ENCODE measurements at regions not wholly inside any gene's neighbourhood (a gene's known extent, or its start where the extent isn't known, plus 50 kb on each side); places are given as distances from the start of the nearest gene placed in this dataset.
"Not testable (repeated sequence)": the region's sequence is repeated elsewhere in the genome, so short reads cannot be mapped to it uniquely, and the experiment has no call there.

GRCh38 chr20:30513050-30513628, 744.3 kb upstream of the DEFB115 start:
- H3K4me3 ChIP-seq (ENCODE audit: insufficient read depth, low read depth, low read length): no peak overlapping the region
- no peaks in the 10 kb centered on the region for H4K20me1 ChIP-seq (ENCODE audit: insufficient read depth, low read length)
- no peak overlapping the region for H2AK9ac ChIP-seq (replicated peaks; ENCODE audit: low read depth, low read length, poor library complexity)
- H3K27ac ChIP-seq (ENCODE audit: insufficient read depth, low read length): no peak overlapping the region
- H4K8ac ChIP-seq (ENCODE audit: low read depth in 2 of 2, low read length in 2 of 2): no peak overlapping the region
- DNase-seq: no peak
- no TSS peak for BruUV-seq (replicated peaks)
- no peak overlapping the region for H3K56ac ChIP-seq (ENCODE audit: extremely low read depth, insufficient read depth, low read length)
- H3K18ac ChIP-seq (ENCODE audit: low read depth, low read length): no peak overlapping the region
- ChIA-PET CTCF (no interaction called here), POLR2A (ENCODE audit: unreplicated experiment) (no interaction called here)
- dilution Hi-C loops (cut with HindIII; ENCODE audit: low sequenced_read_pairs, unreplicated experiment) (no loop called here), intact Hi-C loops (cut with micrococcal nuclease) (no loop called here), in situ Hi-C loops (cut with MboI; ENCODE audit: low sequenced_read_pairs) (no loop called here)
- no peaks in the 10 kb centered on the region for H3K79me1 ChIP-seq (ENCODE audit: low read depth in 1 of 2, low read length in 2 of 2)
- TF ChIP-seq CEBPB (IDR thresholded peaks at IDR 0.05; ENCODE audit: low read depth, low read length) (no peak), RAD21 (IDR thresholded peaks at IDR 0.05; ENCODE audit: low read length) (no peak), MAZ (IDR thresholded peaks at IDR 0.05; ENCODE audit: borderline replicate concordance, low read depth, low read length) (no peak), POLR2A (IDR thresholded peaks at IDR 0.05; ENCODE audit: low read depth, low read length) (no peak), SMC3 (IDR thresholded peaks at IDR 0.05; ENCODE audit: low read depth, low read length) (no peak), RCOR1 (IDR thresholded peaks at IDR 0.05; ENCODE audit: insufficient replicate concordance, low read length) (no peak)
- no peaks in the 10 kb centered on the region for H3K36me3 ChIP-seq (ENCODE audit: control insufficient read depth, insufficient read depth, low read length)
- no peak overlapping the region for H2BK15ac ChIP-seq (ENCODE audit: low read depth, low read length)
- no peak overlapping the region for H3K14ac ChIP-seq (replicated peaks; ENCODE audit: low read depth, low read length)
- H3K27me3 ChIP-seq (ENCODE audit: control insufficient read depth, insufficient read depth, low read length): no peaks in the 10 kb centered on the region
- H4K91ac ChIP-seq (ENCODE audit: insufficient read depth, low read depth, low read length): no peak overlapping the region
- H2BK20ac ChIP-seq (ENCODE audit: low read depth, low read length): no peak overlapping the region
- H3K4ac ChIP-seq (ENCODE audit: low read depth, low read length): no peak overlapping the region
- H3K23ac ChIP-seq (ENCODE audit: low read depth, low read length): no peak overlapping the region
- no peak overlapping the region for H4K5ac ChIP-seq (ENCODE audit: low read depth, low read length)
- H3K9me3 ChIP-seq (ENCODE audit: control insufficient read depth, insufficient read depth, low read length): peaks cover 28% of the 10 kb centered on the region
- no peak overlapping the region for H3K9ac ChIP-seq (ENCODE audit: low read depth, low read length)
- H3K9me1 ChIP-seq (ENCODE audit: insufficient read depth, low read length): no peaks in the 10 kb centered on the region
- H2BK5ac ChIP-seq (ENCODE audit: low read depth, low read length, poor library complexity, severe bottlenecking): no peak overlapping the region
- no peak overlapping the region for H2AK5ac ChIP-seq (ENCODE audit: low read depth, low read length)
- no peak for ATAC-seq (ENCODE audit: low read depth)
- H2AFZ ChIP-seq (replicated peaks; ENCODE audit: low read length, poor library complexity): no peak overlapping the region
- 77% methylated on average over 9 of the region's 38 CpGs; no CpG with 5 or more reads in 1 of the 2 experiments for WGBS, 2 experiments (ENCODE audit: extremely low coverage in 2 of 2, insufficient read length in 1 of 2)
- H3K4me1 ChIP-seq (ENCODE audit: control insufficient read depth, insufficient read depth, low read length): no peaks in the 10 kb centered on the region
- no peak overlapping the region for H3K4me2 ChIP-seq (ENCODE audit: low read depth, low read length)
- H2BK120ac ChIP-seq (ENCODE audit: low read depth, low read length): no peak overlapping the region

GRCh38 chr20:30515915-30516314, 741.5 kb upstream of the DEFB115 start:
- BruUV-seq (replicated peaks); DNase-seq; dilution Hi-C loops (cut with HindIII; ENCODE audit: low sequenced_read_pairs, unreplicated experiment); intact Hi-C loops (cut with micrococcal nuclease); H3K18ac ChIP-seq (ENCODE audit: low read depth, low read length); H3K4me2 ChIP-seq (ENCODE audit: low read depth, low read length); H3K4ac ChIP-seq (ENCODE audit: low read depth, low read length); H3K56ac ChIP-seq (ENCODE audit: extremely low read depth, insufficient read depth, low read length); H3K9ac ChIP-seq (ENCODE audit: low read depth, low read length); H2AK9ac ChIP-seq (replicated peaks; ENCODE audit: low read depth, low read length, poor library complexity); H3K36me3 ChIP-seq (ENCODE audit: control insufficient read depth, insufficient read depth, low read length); H3K27ac ChIP-seq (ENCODE audit: insufficient read depth, low read length); H2BK120ac ChIP-seq (ENCODE audit: low read depth, low read length); H3K79me1 ChIP-seq (ENCODE audit: low read depth in 1 of 2, low read length in 2 of 2); H2BK15ac ChIP-seq (ENCODE audit: low read depth, low read length); H4K20me1 ChIP-seq (ENCODE audit: insufficient read depth, low read length); H4K8ac ChIP-seq (ENCODE audit: low read depth in 2 of 2, low read length in 2 of 2); H3K4me3 ChIP-seq (ENCODE audit: insufficient read depth, low read depth, low read length); POLR2A ChIA-PET (ENCODE audit: unreplicated experiment); in situ Hi-C loops (cut with MboI; ENCODE audit: low sequenced_read_pairs); H4K5ac ChIP-seq (ENCODE audit: low read depth, low read length); H2AK5ac ChIP-seq (ENCODE audit: low read depth, low read length); H3K23ac ChIP-seq (ENCODE audit: low read depth, low read length); H3K4me1 ChIP-seq (ENCODE audit: control insufficient read depth, insufficient read depth, low read length); CTCF ChIA-PET; H2AFZ ChIP-seq (replicated peaks; ENCODE audit: low read length, poor library complexity); H2BK20ac ChIP-seq (ENCODE audit: low read depth, low read length); H3K14ac ChIP-seq (replicated peaks; ENCODE audit: low read depth, low read length); H2BK5ac ChIP-seq (ENCODE audit: low read depth, low read length, poor library complexity, severe bottlenecking); H3K9me1 ChIP-seq (ENCODE audit: insufficient read depth, low read length); ATAC-seq (ENCODE audit: low read depth); H3K27me3 ChIP-seq (ENCODE audit: control insufficient read depth, insufficient read depth, low read length); H4K91ac ChIP-seq (ENCODE audit: insufficient read depth, low read depth, low read length): not testable (repeated sequence)
- WGBS, 2 experiments (ENCODE audit: extremely low coverage in 2 of 2, insufficient read length in 1 of 2): no CpG with 5 or more reads among the region's 13 CpGs
- H3K9me3 ChIP-seq (ENCODE audit: control insufficient read depth, insufficient read depth, low read length): peaks cover 22% of the 10 kb centered on the region
